Naive thymus-derived CD4-positive, alpha-beta T cell (primary cell): ENCODE measurements at regions not wholly inside any gene's neighbourhood (a gene's known extent, or its start where the extent isn't known, plus 50 kb on each side); places are given as distances from the start of the nearest gene placed in this dataset.

ENCODE experiments used
- ATAC-seq: fragments of 150-1000 bp; cut with Tn5 transposase; 2 replicates; pipeline ENCODE4 v1.10.0; 2021; ENCODE audit warnings: mild to moderate bottlenecking, moderate library complexity
- CTCF ChIA-PET: fragments of 350-600 bp; sonication (Branson Sonifier 250); formaldehyde crosslinking; loops from one replicate; lab custom pipeline; 2021; ENCODE audit warnings: antibody characterized with exemption; lab: Charles Lee
- POLR2A ChIA-PET: fragments of 350-600 bp; sonication (Branson Sonifier 250); formaldehyde crosslinking; loops from one replicate; lab custom pipeline; 2021; ENCODE audit warnings: antibody characterized with exemption, inconsistent platforms; lab: Charles Lee
- DNase-seq, 9 donors: peaks; one replicate each; pipeline versions ENCODE4 v3.0.0 to v3.0.0-alpha.2; 2020 to 2022; ENCODE audit warnings: mixed read lengths in 1 of 9
- H3K27ac ChIP-seq: one replicate; pipeline ENCODE4 v1.7.0; 2013; ENCODE audit warnings: mild to moderate bottlenecking, low read depth, low read length, moderate library complexity
- H3K27me3 ChIP-seq, 2 donors: one replicate each; pipeline ENCODE4 v1.7.0; 2013; ENCODE audit warnings: low read length in 2 of 2, mild to moderate bottlenecking in 2 of 2, moderate library complexity in 2 of 2; ENCODE audit not compliant: control insufficient read depth in 2 of 2, insufficient read depth in 2 of 2
- H3K36me3 ChIP-seq, 3 experiments: 1 replicate in 2 of 3; 2 replicates in 1 of 3; pipeline ENCODE4 v1.7.0; 2013; ENCODE audit warnings: low read length in 3 of 3, mild to moderate bottlenecking in 3 of 3, moderate library complexity in 1 of 3; ENCODE audit not compliant: insufficient read depth in 3 of 3, control insufficient read depth in 2 of 3
- H3K4me1 ChIP-seq, 2 donors: one replicate each; pipeline ENCODE4 v1.7.0; 2013; ENCODE audit warnings: low read length in 2 of 2, mild to moderate bottlenecking in 2 of 2, moderate library complexity in 1 of 2; ENCODE audit not compliant: control insufficient read depth in 2 of 2, insufficient read depth in 2 of 2
- H3K4me3 ChIP-seq: 2 replicates; pipeline ENCODE4 v1.7.0; 2013; ENCODE audit warnings: mild to moderate bottlenecking, low read length
- H3K9me3 ChIP-seq, 3 experiments: 1 replicate in 2 of 3; 2 replicates in 1 of 3; pipeline ENCODE4 v1.7.0; 2013; ENCODE audit warnings: low read length in 3 of 3; ENCODE audit not compliant: control insufficient read depth in 2 of 3
- H3K27ac Mint-ChIP-seq, 9 donors: one replicate each; pipeline ENCODE4 v1.8.0; 2020 to 2022; ENCODE audit warnings: mixed read lengths in 9 of 9, mild to moderate bottlenecking in 8 of 9, moderate library complexity in 5 of 9, inconsistent platforms in 2 of 9
- H3K27me3 Mint-ChIP-seq, 5 donors: one replicate each; pipeline ENCODE4 v1.8.0; 2021 to 2022; ENCODE audit warnings: mixed read lengths in 5 of 5, mild to moderate bottlenecking in 1 of 5
- H3K36me3 Mint-ChIP-seq, 5 donors: one replicate each; pipeline ENCODE4 v1.8.0; 2020 to 2022; ENCODE audit warnings: mixed read lengths in 5 of 5, mild to moderate bottlenecking in 3 of 5, inconsistent platforms in 1 of 5
- H3K4me1 Mint-ChIP-seq, 7 donors: one replicate each; pipeline ENCODE4 v1.8.0; 2020 to 2022; ENCODE audit warnings: mixed read lengths in 7 of 7, mild to moderate bottlenecking in 3 of 7, inconsistent platforms in 1 of 7
- H3K4me3 Mint-ChIP-seq, 10 donors: one replicate each; pipeline ENCODE4 v1.8.0; 2020 to 2022; ENCODE audit warnings: mild to moderate bottlenecking in 10 of 10, mixed read lengths in 10 of 10, moderate library complexity in 6 of 10, inconsistent platforms in 2 of 10
- H3K9me3 Mint-ChIP-seq, 11 donors: one replicate each; pipeline ENCODE4 v1.8.0; 2020 to 2022; ENCODE audit warnings: mixed read lengths in 11 of 11, mild to moderate bottlenecking in 4 of 11, inconsistent platforms in 1 of 11, moderate library complexity in 1 of 11
- intact Hi-C, 2 donors: fragments of 100-400 bp; cut with micrococcal nuclease; formaldehyde crosslinking; loops; one replicate each; pipeline ENCODE4 v1.15.1; 2023

DNA sequence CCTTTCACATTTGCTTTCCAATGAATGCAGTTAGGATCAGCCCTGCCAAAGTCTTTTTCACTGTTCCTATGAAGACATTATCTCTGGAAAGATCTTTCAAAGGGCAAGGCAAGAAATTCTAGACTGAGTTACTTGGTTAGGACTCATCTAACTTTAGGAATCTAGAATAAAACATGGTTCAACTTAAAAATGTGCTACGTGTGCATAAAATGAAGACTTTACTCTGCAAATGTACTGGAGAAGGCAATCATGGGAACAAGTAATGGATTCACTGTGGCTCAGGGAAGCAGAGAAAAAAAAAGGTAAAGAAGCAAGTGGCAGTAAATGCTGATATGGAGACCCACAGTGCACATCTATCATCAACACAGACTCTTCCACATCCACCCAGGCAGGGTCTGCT is 297.4 kb downstream of the HNRNPD start:
- no peak for ATAC-seq
- CTCF ChIA-PET: no interaction called here

DNA sequence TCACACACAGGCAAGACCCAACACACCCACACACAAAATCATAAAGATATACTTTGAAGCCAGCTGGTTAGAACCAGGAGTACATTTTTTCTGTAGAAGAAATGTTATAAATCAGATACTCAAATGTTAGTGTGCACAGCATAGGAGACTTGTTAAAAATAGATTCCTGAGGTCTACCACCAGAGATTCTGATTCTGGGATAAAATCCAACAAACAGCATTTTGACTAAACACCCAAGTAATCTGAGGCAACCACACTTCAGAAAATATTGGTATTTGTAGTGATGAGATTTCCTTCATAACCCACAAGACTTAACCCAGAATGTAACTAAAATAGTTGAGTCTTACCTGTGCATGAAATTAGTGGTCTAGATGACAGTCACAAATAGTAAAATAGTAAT is 301.8 kb downstream of the HNRNPD start:
- Histone ChIP-seq H3K4me3 (no peak overlapping the region), H3K36me3 (no peaks in the 10 kb centered on the region), H3K9me3 (no peaks in the 10 kb centered on the region), H3K4me1 (no peaks in the 10 kb centered on the region), H3K27ac (no peak overlapping the region), H3K27me3 (no peaks in the 10 kb centered on the region)
- intact Hi-C loops: no loop called here
- H3K4me3 Mint-ChIP-seq: no peak overlapping the region
- H3K9me3 Mint-ChIP-seq: no peaks in the 10 kb centered on the region
- DNase-seq: no peak
- ChIA-PET CTCF (no interaction called here), POLR2A (no interaction called here)
- no peak for ATAC-seq
- H3K27ac Mint-ChIP-seq: no peak overlapping the region
- H3K4me1 Mint-ChIP-seq: no peaks in the 10 kb centered on the region
- H3K36me3 Mint-ChIP-seq: no peaks in the 10 kb centered on the region
- peaks cover 0 to 8% (median 3%) of the 10 kb centered on the region in 5 donors for H3K27me3 Mint-ChIP-seq

More for the DNA sequence above, 297.4 kb downstream of the HNRNPD start:
- Histone ChIP-seq H3K4me3 (no peak overlapping the region), H3K9me3 (no peaks in the 10 kb centered on the region), H3K36me3 (no peaks in the 10 kb centered on the region), H3K4me1 (no peaks in the 10 kb centered on the region), H3K27ac (no peak overlapping the region), H3K27me3 (no peaks in the 10 kb centered on the region)
- H3K27me3 Mint-ChIP-seq: peaks cover 0 to 4% (median 2%) of the 10 kb centered on the region in 5 donors
- no peaks in the 10 kb centered on the region for H3K4me1 Mint-ChIP-seq
- H3K9me3 Mint-ChIP-seq: peaks cover 0 to 2% (median 0%) of the 10 kb centered on the region in 11 donors
- DNase-seq: no peak
- intact Hi-C loops: no loop called here
- no peak overlapping the region for H3K4me3 Mint-ChIP-seq
- H3K36me3 Mint-ChIP-seq: no peaks in the 10 kb centered on the region
- POLR2A ChIA-PET: no interaction called here
- no peak overlapping the region for H3K27ac Mint-ChIP-seq

DNA sequence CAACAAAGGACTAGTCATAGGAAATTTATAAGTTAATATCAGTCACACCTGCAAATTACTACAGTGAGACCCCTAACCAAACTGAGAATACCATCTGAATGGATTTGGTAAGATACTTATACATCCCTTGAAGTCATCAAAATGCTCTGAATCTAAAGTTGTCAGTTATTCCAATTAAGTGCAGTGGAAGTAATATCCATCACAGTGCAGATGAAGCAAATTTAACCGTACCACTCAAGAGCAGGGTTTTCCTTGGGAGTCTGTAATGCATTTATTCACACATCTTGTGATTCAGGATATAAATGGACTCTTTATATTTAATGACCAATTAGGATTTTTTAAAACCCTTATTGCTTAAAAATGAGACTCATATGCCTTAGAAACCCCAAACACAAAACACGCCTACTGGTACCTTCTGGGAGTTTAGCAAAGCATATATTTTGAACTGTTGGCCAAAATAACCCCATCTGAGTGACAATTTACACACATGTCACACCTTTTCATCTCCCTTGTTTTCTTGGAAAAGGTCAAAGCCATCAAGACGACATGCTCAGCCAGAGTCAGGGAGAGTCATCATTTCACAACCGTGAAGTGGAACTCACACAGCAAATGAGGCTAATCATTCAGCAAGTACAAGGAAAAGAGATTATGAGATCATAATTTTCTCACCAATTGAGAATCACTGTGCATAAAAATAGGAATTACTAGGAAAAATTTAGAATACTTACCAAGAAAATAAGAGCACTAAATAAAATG is 303.7 kb downstream of the HNRNPD start:
- no peak overlapping the region for H3K27ac Mint-ChIP-seq
- H3K4me1 Mint-ChIP-seq: no peaks in the 10 kb centered on the region
- Histone ChIP-seq H3K4me1 (no peaks in the 10 kb centered on the region), H3K36me3 (no peaks in the 10 kb centered on the region), H3K4me3 (no peak overlapping the region), H3K9me3 (no peaks in the 10 kb centered on the region), H3K27me3 (no peaks in the 10 kb centered on the region), H3K27ac (no peak overlapping the region)
- no peak overlapping the region for H3K4me3 Mint-ChIP-seq
- intact Hi-C loops: no loop called here
- H3K9me3 Mint-ChIP-seq: no peaks in the 10 kb centered on the region
- peaks cover 0 to 16% (median 7%) of the 10 kb centered on the region in 5 donors for H3K27me3 Mint-ChIP-seq
- no peak for DNase-seq
- H3K36me3 Mint-ChIP-seq: peaks cover 0 to 4% (median 0%) of the 10 kb centered on the region in 5 donors
- POLR2A ChIA-PET: no interaction called here
- CTCF ChIA-PET: no interaction called here
- ATAC-seq: no peak

- no peak for ATAC-seq
- ChIA-PET CTCF (no interaction called here), POLR2A (no interaction called here)
- Histone ChIP-seq H3K27ac (no peak overlapping the region), H3K36me3 (no peaks in the 10 kb centered on the region), H3K4me3 (no peak overlapping the region), H3K9me3 (no peaks in the 10 kb centered on the region), H3K4me1 (no peaks in the 10 kb centered on the region), H3K27me3 (no peaks in the 10 kb centered on the region)
- H3K36me3 Mint-ChIP-seq: peaks cover 0 to 4% (median 0%) of the 10 kb centered on the region in 5 donors
- H3K27me3 Mint-ChIP-seq: peaks cover 0 to 13% (median 12%) of the 10 kb centered on the region in 5 donors
- H3K9me3 Mint-ChIP-seq: no peaks in the 10 kb centered on the region
- H3K27ac Mint-ChIP-seq: no peak overlapping the region
- intact Hi-C loops: no loop called here
- H3K4me3 Mint-ChIP-seq: no peak overlapping the region
- H3K4me1 Mint-ChIP-seq: peaks cover 0 to 5% (median 0%) of the 10 kb centered on the region in 7 donors
- no peak for DNase-seq
These were observed 310.8 kb downstream of the HNRNPD start for GRCh38 chr4:82063017-82063416.

DNA sequence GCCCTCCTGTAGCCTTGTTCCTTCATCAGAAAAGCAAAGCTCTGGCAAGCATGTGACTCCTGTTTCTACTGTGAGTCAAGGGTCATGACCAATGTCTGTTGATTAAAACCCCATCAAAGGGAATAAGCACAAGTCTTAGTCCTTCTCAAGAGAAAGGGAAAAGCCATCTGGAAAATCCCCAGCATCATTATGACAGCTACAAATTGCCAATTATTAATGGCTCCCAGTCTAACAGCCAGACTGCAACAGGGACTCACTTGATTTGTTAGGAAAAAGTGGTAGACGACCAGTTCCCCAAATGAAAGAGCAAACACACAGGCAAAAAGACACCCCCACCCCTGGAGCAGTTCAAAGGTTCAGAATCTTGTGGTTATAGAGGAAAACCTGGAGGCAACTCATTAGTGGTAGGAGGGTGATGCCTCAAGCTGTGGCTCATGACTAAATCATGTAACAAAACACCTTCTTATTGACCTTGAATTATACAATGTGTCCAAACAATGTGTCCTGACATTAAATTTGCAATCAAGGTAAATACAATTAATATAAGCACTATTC is 315.7 kb downstream of the HNRNPD start:
- no peak for ATAC-seq

DNA sequence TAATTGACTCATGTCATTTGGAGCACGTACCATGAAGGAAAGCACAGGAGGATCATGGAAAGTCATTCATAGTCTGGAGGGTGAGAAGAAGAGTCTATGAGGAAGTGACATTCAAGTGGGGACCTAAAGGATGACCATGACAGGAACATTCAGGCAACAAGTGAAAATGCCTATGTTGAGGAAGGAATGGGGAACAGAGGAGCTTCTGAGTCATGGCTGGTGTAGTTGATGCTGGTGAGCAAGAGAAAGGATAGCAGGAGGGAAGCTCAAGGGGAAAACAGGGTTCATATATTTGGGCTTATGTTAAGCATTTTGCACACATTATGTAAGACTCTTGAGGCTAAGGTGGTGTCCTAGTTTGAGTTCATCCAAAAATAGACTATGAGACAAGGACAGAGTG is 318.6 kb downstream of the HNRNPD start:
- Histone ChIP-seq H3K9me3 (no peaks in the 10 kb centered on the region), H3K27me3 (no peaks in the 10 kb centered on the region), H3K36me3 (no peaks in the 10 kb centered on the region), H3K4me3 (no peak overlapping the region), H3K27ac (no peak overlapping the region), H3K4me1 (no peaks in the 10 kb centered on the region)
- Mint-ChIP-seq H3K36me3 (peaks cover 0 to 12% (median 0%) of the 10 kb centered on the region in 5 donors), H3K27me3 (peaks cover 3 to 44% (median 9%) of the 10 kb centered on the region in 5 donors), H3K4me3 (no peak overlapping the region), H3K9me3 (peaks cover 0 to 9% (median 2%) of the 10 kb centered on the region in 11 donors), H3K4me1 (peaks cover 0 to 3% (median 0%) of the 10 kb centered on the region in 7 donors), H3K27ac (no peak overlapping the region)
- DNase-seq (no peak), ATAC-seq (no peak)
- CTCF ChIA-PET: no interaction called here
- intact Hi-C loops: no loop called here
- POLR2A ChIA-PET: no interaction called here

More for the DNA sequence above, 315.7 kb downstream of the HNRNPD start:
- Mint-ChIP-seq H3K27me3 (peaks cover 0 to 23% (median 4%) of the 10 kb centered on the region in 5 donors), H3K4me3 (no peak overlapping the region), H3K4me1 (peaks cover 0 to 3% (median 0%) of the 10 kb centered on the region in 7 donors), H3K9me3 (peaks cover 0 to 9% (median 2%) of the 10 kb centered on the region in 11 donors), H3K27ac (no peak overlapping the region), H3K36me3 (peaks cover 0 to 12% (median 0%) of the 10 kb centered on the region in 5 donors)
- Histone ChIP-seq H3K4me3 (no peak overlapping the region), H3K27ac (no peak overlapping the region), H3K36me3 (no peaks in the 10 kb centered on the region), H3K27me3 (no peaks in the 10 kb centered on the region), H3K9me3 (no peaks in the 10 kb centered on the region), H3K4me1 (no peaks in the 10 kb centered on the region)
- intact Hi-C loops: no loop called here
- no peak for DNase-seq
- ChIA-PET POLR2A (no interaction called here), CTCF (no interaction called here)
